ENCODE measurements at regions not wholly inside any gene's neighbourhood (a gene's known extent, or its start where the extent isn't known, plus 50 kb on each side); places are given as distances from the start of the nearest gene placed in this dataset.

DNA sequence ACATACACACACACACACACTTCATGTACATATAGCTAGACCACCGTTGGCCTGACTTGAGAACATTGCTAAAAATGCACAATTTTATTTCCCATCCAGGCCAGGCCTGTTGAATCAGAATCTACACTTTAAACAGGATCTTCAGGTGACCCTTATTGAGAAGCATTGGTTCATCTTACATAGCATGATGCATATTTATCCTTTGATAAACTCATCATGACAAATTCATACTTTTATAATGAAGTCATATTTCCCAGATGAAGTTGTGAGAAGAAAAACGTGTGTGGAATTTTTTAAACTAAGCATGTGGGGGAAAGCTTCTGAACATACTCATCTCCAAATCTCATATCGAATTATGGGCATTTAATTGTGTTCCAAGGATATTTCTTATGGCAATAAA is 877.7 kb downstream of the MRPL39 start:
- DNase-seq (ENCODE audit: low spot score): no peak

GRCh38 chr21:24727803-24728440 is 879.4 kb downstream of the MRPL39 start:
- no peak for DNase-seq (ENCODE audit: low spot score)

DNA sequence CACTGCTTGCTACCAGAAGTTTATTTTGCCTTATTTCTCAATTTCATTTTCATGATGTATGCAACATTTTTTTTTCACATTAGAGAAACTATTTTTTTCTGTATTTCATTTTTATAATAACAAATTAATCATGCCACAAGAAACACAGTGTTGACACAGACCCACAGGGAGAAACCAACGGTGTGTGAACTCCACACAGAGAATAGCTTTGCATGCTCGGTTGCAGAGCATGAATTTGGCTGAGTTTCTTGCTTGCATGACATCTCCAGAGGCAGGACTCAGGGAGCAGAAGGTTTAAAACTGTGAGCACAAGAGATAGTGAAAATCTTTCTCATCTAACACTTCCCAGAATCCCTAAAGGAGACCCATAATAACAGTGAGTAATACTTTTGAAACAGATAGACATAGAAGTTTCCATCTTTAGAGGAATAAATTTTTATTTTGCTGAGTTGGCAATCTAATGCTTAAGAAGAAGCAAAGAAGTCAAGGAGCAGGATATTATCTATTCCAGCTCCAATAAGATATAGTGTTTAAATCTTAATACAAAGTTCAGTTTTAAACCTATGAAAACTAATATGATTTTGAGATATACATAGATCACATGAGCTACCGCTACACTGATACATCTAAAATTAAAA is 890.9 kb downstream of the MRPL39 start:
- no peak for DNase-seq (ENCODE audit: low spot score)

GRCh38 chr21:24714646-24715200 is 892.6 kb downstream of the MRPL39 start:
- no peak for DNase-seq (ENCODE audit: low spot score)

DNA sequence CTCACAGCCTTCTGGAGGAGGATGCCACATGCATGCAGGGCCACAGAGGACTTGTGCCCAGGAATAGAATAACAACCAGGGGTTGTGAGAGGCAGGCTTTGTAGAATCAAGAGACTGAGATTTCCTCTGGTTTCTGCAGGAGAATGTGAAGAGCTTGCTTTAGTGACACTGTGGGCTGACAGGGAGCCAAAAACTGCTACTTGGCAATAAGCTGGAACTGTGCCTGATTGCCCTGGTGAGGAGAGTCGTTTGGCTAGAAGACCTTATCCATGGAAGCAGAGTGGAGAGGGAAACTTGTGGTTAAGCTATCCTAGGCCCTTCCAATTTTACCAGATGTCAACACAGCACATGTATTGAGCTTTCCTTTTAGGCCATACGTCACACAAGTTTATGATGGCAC is 902.1 kb downstream of the MRPL39 start:
- no peak for DNase-seq (ENCODE audit: low spot score)

- DNase-seq (ENCODE audit: low spot score): no peak
These were observed 913.5 kb downstream of the MRPL39 start for GRCh38 chr21:24693779-24694178.

GRCh38 chr21:24681456-24681855 is 925.8 kb downstream of the MRPL39 start:
- DNase-seq (ENCODE audit: low spot score): no peak

DNA sequence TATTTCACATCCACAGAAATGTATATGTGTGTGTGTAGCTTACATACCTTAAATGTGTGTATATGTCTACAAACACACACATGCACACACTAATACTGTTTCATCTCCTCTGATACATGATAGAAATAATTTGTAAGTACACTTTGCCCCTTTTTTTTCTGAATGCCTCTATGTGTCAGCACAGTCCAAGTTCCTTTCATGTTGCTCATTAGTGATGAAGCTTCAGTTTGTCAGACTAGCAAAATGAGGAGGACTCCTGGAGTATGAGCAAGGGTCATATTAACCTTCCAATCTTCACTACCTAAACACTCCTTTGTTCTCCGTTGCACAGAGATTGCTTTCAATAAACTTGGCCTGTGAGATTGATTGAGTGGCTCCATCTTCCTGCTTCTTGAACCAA is 935.4 kb downstream of the MRPL39 start:
- no peak for DNase-seq (ENCODE audit: low spot score)

DNA sequence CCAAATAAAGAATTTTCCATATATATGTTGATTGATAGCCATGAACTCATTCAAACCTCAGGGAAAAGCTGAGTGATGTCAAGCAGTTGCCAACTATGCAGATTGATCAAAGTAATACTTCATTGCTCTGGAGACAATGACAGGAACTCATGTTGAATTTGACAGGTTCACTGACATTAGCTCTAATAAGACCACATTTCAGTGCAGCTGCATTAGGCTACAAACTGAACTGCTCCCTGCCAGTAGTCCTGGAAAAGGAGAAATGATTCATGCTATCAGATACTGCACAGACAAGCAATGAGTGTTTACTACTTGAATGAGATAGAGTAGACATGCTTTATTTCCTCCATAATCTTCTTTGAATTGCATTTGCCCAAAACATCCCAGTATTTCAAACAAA is 948.4 kb downstream of the MRPL39 start:
- no peak for DNase-seq (ENCODE audit: low spot score)

DNA sequence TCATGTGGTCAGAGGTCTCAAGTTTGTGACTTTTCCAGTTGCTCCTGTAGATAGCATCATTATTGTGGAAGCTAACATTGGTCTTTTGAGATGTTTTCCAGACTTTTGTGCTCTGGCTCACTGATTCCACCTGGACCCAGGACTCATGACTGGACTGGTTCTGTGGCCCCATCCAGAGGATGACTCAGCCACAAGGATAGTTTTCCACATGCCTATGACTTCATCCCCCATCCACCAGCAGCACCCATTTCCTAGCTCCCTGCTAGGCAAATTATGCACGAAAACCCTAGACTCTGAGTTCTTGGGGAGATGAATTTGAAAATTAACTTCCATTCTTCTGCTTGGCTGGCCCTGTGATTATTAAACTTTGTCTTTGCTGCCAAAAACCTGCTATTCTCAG is 949.3 kb downstream of the MRPL39 start:
- no peak for DNase-seq (ENCODE audit: low spot score)

- DNase-seq (ENCODE audit: low spot score): no peak
These were observed 957.6 kb downstream of the MRPL39 start for GRCh38 chr21:24649691-24650090.

DNA sequence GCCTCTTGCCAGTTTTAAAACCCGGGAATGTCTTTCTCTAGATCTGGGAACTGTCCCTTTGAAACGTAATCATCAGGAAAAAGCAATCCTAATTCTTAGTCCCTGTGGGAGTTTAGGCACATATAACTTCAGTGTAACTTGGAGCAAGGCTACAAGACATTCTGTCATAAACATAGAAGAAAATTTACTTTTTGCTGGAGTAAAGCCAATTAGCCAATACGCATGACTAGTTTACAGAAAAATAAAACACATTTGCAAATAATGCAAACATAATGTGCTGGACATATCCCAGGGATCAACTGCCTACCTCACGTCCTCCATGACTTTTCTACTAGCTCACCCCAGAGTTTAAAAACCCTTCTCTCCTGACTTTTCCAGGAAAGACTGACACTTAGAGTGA is 970.6 kb downstream of the MRPL39 start:
- DNase-seq (ENCODE audit: low spot score): no peak

GRCh38 chr21:24634749-24635148 is 972.5 kb downstream of the MRPL39 start:
- no peak for DNase-seq (ENCODE audit: low spot score)

DNA sequence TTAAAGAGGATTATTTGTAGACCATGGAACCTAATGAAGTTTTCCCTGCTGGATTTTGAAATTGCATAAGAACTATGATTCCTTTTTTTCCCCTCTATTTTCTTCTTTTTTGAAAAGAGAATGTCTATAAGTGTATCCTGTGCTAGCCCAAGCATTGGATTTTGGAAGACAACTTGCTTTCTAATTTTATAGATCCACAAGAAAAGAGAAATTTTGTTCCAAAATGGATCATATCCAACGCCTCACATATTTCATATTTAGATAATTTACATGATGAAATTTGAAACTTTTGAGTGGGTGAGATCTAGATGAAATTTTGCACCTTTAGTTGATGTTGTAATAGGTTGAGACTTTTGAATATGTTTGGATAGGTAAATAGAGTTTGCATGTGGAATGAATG is 978.7 kb downstream of the MRPL39 start:
- DNase-seq (ENCODE audit: low spot score): no peak

DNA sequence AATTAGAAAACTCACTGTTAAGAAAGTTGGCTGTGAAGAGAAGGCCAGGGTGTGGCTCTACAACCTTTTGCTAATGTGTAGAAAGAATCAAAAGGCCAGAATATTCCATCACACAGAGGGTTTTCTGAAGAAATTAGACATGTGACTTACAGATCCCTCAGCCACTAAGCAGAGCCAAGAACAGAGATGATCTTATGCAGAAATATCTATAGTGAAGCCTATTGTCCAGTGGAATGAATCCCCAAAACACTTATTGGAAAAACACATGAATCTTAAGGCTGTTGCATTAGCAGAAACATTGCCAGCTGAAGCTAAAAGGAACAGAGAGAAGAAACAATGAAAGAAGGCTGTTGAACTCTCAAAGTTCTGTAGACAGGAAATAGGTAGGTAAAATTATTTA is 979.2 kb downstream of the MRPL39 start:
- no peak for DNase-seq (ENCODE audit: low spot score)

DNA sequence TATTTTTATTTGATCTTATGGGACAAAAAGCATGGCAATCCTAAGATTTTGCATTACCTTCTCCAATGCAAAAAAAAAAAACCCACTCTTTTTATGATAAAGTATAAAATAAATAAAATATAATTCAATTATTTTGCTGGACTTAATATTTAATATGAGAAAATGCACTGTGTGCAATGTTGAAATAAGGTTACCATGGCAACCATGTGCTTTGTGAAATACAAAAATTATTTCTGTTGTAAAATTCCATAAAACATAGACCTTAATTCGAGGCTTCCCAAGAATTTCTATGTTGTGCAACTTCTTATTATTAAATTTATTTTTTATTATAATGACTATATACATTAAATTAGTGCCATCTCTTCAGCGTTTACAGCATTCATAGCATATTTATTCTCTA is 989.5 kb downstream of the MRPL39 start:
- DNase-seq (ENCODE audit: low spot score): no peak

GRCh38 chr21:24594082-24594481 is 1013.2 kb downstream of the MRPL39 start:
- DNase-seq (ENCODE audit: low spot score): no peak

GRCh38 chr21:24590261-24590660 is 1017.0 kb downstream of the MRPL39 start:
- peak; percentile 39 for DNase-seq (ENCODE audit: low spot score)

- no peak for DNase-seq (ENCODE audit: low spot score)
These were observed 1023.8 kb downstream of the MRPL39 start for GRCh38 chr21:24583473-24583872.

GRCh38 chr21:24577301-24577700 is 1030.0 kb downstream of the MRPL39 start:
- DNase-seq (ENCODE audit: low spot score): no peak

- no peak for DNase-seq (ENCODE audit: low spot score)
These were observed 1046.0 kb downstream of the MRPL39 start for GRCh38 chr21:24561291-24561690.

DNA sequence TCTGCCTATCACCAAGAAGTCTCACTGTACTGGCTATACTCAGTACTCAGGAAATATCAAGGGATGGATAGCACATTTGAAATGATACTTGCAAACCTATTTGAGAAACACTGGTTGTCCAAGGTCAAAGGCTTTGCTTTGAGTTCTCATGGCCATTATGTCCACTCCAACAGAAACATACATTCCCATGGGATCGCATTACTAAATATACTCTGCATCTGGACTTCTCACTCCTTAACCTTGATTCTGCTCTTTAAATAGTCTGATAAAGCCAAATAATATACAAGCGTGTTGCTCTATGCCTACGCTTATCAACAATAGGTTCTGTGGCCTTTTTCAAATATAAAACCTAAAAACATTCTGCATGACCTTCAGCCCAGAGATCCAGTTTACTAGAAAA is 1054.8 kb downstream of the MRPL39 start:
- DNase-seq (ENCODE audit: low spot score): no peak

GRCh38 chr21:24545807-24546361 is 1061.4 kb downstream of the MRPL39 start:
- DNase-seq (ENCODE audit: low spot score): no peak

All from Ammon's horn (tissue), 1 donor.